A549 (cell line): ENCODE measurements at regions not wholly inside any gene's neighbourhood (a gene's known extent, or its start where the extent isn't known, plus 50 kb on each side); places are given as distances from the start of the nearest gene placed in this dataset.

Experiments
- BHLHE40 ChIP-seq: IDR thresholded peaks from 2 replicates; pipeline ENCODE4 v1.6.1; 2012; ENCODE audit warnings: low read depth, low read length, inconsistent platforms
- CBX8 ChIP-seq: fragments of 200-600 bp; sonication (generic); IDR thresholded peaks from 2 replicates; pipeline ENCODE4 v1.6.1; 2016
- E2F6 ChIP-seq: IDR thresholded peaks from 2 replicates; pipeline ENCODE4 v1.6.1; 2012; ENCODE audit warnings: low read depth, borderline replicate concordance
- EP300 ChIP-seq, 2 experiments: fragments of >200 bp; sonication (Bioruptor Twin); formaldehyde crosslinking; IDR thresholded peaks; 2 replicates in 1 of 2; 3 replicates in 1 of 2; pipeline ENCODE4 v1.6.1; 2016 to 2017
- HDAC2 ChIP-seq: fragments of 200-600 bp; sonication (generic); IDR thresholded peaks from 2 replicates; pipeline ENCODE4 v1.6.1; 2016
- MAX ChIP-seq: IDR thresholded peaks from 2 replicates; pipeline ENCODE4 v1.6.1; 2012
- MAZ ChIP-seq: fragments of 150-350 bp; IDR thresholded peaks from 2 replicates; pipeline ENCODE4 v1.6.1; 2014; ENCODE audit warnings: antibody characterized with exemption, low read depth, low read length, borderline replicate concordance
- NFE2L2 ChIP-seq: fragments of 150-350 bp; conservative IDR thresholded peaks from 2 replicates; pipeline ENCODE4 v1.6.1; 2014; ENCODE audit warnings: low read length
- POLR2A ChIP-seq: IDR thresholded peaks from 2 replicates; pipeline ENCODE4 v1.6.1; 2012; ENCODE audit warnings: mild to moderate bottlenecking, low read length
- RCOR1 ChIP-seq: fragments of 150-350 bp; IDR thresholded peaks from 2 replicates; pipeline ENCODE4 v1.6.1; 2014; ENCODE audit warnings: antibody characterized with exemption, low read length, low read depth
- ZFP36 ChIP-seq: fragments of 450-650 bp; IDR thresholded peaks from 2 replicates; pipeline ENCODE4 v1.6.1; 2014; ENCODE audit warnings: borderline replicate concordance; ENCODE audit not compliant: partially characterized antibody
- TF ChIP-seq, protein P1 (sequence below): fragments of >200 bp; sonication (Bioruptor Twin); formaldehyde crosslinking; IDR thresholded peaks from 3 replicates; pipeline ENCODE4 v1.5.1; 2016

DNA sequence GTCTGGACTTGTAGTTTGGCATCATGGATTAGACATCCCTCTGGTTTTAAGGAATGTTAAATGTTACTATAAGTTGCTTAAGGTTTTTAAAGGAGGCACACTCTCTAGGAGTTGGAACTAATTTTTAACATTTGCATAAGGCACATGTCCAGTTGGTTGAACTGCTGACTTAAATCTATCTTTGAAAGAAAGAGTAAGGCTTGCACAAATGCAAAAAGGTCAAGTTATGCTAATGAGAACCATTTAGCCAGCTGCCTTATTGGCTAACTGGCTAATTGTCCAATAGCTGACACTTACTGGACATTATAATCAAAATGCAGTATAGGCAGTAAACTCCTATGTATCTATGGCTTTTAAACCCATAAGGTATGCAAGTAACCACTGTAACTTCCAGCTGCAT lies 206.1 kb upstream of the TTC29 start:
- TF ChIP-seq, protein P1, sequence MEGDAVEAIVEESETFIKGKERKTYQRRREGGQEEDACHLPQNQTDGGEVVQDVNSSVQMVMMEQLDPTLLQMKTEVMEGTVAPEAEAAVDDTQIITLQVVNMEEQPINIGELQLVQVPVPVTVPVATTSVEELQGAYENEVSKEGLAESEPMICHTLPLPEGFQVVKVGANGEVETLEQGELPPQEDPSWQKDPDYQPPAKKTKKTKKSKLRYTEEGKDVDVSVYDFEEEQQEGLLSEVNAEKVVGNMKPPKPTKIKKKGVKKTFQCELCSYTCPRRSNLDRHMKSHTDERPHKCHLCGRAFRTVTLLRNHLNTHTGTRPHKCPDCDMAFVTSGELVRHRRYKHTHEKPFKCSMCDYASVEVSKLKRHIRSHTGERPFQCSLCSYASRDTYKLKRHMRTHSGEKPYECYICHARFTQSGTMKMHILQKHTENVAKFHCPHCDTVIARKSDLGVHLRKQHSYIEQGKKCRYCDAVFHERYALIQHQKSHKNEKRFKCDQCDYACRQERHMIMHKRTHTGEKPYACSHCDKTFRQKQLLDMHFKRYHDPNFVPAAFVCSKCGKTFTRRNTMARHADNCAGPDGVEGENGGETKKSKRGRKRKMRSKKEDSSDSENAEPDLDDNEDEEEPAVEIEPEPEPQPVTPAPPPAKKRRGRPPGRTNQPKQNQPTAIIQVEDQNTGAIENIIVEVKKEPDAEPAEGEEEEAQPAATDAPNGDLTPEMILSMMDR: no peak
- TF ChIP-seq CBX8: no peak
- no peak for TF ChIP-seq EP300 (IDR thresholded peaks at IDR 0.05)
- TF ChIP-seq MAX: no peak
- no peak for TF ChIP-seq BHLHE40
- TF ChIP-seq POLR2A: no peak
- no peak for TF ChIP-seq ZFP36
- TF ChIP-seq RCOR1: no peak
- no peak for TF ChIP-seq NFE2L2
- TF ChIP-seq HDAC2: no peak
- TF ChIP-seq MAZ: no peak
- no peak for TF ChIP-seq E2F6
